HepG2 (cell line): ENCODE measurements at regions not wholly inside any gene's neighbourhood (a gene's known extent, or its start where the extent isn't known, plus 50 kb on each side); places are given as distances from the start of the nearest gene placed in this dataset.

Experiments used
- ATF2 ChIP-seq: sonication (generic); formaldehyde crosslinking; IDR thresholded peaks from 2 replicates; pipeline ENCODE4 v1.4.0; 2020; ENCODE audit warnings: missing genetic modification reagents
- MTA3 ChIP-seq: sonication (generic); formaldehyde crosslinking; IDR thresholded peaks from 2 replicates; pipeline ENCODE4 v1.4.0; 2020; ENCODE audit warnings: missing genetic modification reagents
- NR2F6 ChIP-seq, 2 experiments: IDR thresholded peaks; 2 replicates each; pipeline ENCODE4 v1.6.1; 2016; ENCODE audit warnings: antibody characterized with exemption in 1 of 2, mild to moderate bottlenecking in 1 of 2
- PAXIP1 ChIP-seq: sonication (generic); formaldehyde crosslinking; conservative IDR thresholded peaks from 2 replicates; pipeline ENCODE4 v1.4.0; 2020; ENCODE audit warnings: mild to moderate bottlenecking, missing genetic modification reagents, moderate library complexity
- PBX2 ChIP-seq: IDR thresholded peaks from 2 replicates; pipeline ENCODE4 v1.6.1; 2016; ENCODE audit warnings: control low read depth
- POGK ChIP-seq: sonication (generic); formaldehyde crosslinking; conservative IDR thresholded peaks from 2 replicates; pipeline ENCODE4 v1.8.0; 2022; ENCODE audit warnings: mild to moderate bottlenecking, moderate library complexity, missing genetic modification reagents
- RFX3 ChIP-seq: IDR thresholded peaks from 2 replicates; pipeline ENCODE4 v1.6.1; 2016; ENCODE audit warnings: missing biosample characterization, missing genetic modification reagents
- TF ChIP-seq, protein P1 (sequence below): sonication (generic); formaldehyde crosslinking; IDR thresholded peaks from 2 replicates; pipeline ENCODE4 v1.5.0; 2020; ENCODE audit warnings: mild to moderate bottlenecking, missing genetic modification reagents

DNA sequence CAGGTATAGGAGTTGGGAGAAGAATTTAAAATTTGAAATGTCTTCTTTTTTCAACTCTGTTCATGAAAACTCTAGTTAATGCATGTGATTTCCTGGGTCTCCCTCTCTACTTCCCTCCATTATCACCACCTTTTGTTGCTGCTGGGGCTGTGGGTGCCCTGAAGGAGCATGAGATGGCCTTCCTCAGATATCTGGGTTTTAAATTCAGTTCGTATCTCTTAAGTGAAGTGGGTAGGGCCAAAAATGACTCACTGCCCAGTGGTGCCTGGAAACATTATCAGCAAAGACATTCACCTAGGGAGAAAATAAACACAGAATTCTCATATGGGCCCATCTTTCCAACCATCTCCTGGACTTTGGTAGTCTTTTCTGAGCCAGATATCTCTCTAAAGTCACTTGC lies 234.9 kb upstream of the PLEKHG7 start (continued):
- TF ChIP-seq, protein P1, sequence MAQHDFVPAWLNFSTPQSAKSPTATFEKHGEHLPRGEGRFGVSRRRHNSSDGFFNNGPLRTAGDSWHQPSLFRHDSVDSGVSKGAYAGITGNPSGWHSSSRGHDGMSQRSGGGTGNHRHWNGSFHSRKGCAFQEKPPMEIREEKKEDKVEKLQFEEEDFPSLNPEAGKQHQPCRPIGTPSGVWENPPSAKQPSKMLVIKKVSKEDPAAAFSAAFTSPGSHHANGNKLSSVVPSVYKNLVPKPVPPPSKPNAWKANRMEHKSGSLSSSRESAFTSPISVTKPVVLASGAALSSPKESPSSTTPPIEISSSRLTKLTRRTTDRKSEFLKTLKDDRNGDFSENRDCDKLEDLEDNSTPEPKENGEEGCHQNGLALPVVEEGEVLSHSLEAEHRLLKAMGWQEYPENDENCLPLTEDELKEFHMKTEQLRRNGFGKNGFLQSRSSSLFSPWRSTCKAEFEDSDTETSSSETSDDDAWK = no peak
- TF ChIP-seq PBX2 (CRISPR knock-in tag) (no peak), ATF2 (no peak), POGK (no peak), MTA3 (CRISPR knock-in tag) (no peak), RFX3 (no peak), NR2F6 (IDR thresholded peaks at IDR 0.05) (no peak), NR2F6 (CRISPR knock-in tag; IDR thresholded peaks at IDR 0.05) (no peak), PAXIP1 (CRISPR knock-in tag) (no peak)
